Jurkat, Clone E6-1 (cell line): ENCODE measurements at regions not wholly inside any gene's neighbourhood (a gene's known extent, or its start where the extent isn't known, plus 50 kb on each side); places are given as distances from the start of the nearest gene placed in this dataset.

Experiments used
- DNase-seq: peaks from one replicate; pipeline ENCODE4 v3.0.0-alpha.2; 2011; ENCODE audit warnings: low read depth, low spot score
- H3K4me3 ChIP-seq: 2 replicates; pipeline ENCODE4 v1.5.1; 2011; ENCODE audit warnings: mild to moderate bottlenecking, low read length, control low read depth, moderate library complexity

GRCh38 chr18:34159691-34160185 is 65.0 kb downstream of the NOL4 start:
- DNase-seq, result no peak
- no peak overlapping the region for H3K4me3 ChIP-seq

GRCh38 chr18:34158881-34159690 is 65.6 kb downstream of the NOL4 start:
- DNase-seq, result no peak
- H3K4me3 ChIP-seq, result no peak overlapping the region

- DNase-seq, result peak; percentile 10
- no peak overlapping the region for H3K4me3 ChIP-seq
Observed at GRCh38 chr18:34153711-34154110, 71.0 kb downstream of the NOL4 start.

GRCh38 chr18:34131006-34131405 is 93.7 kb downstream of the NOL4 start:
- DNase-seq, result no peak
- no peak overlapping the region for H3K4me3 ChIP-seq

- no peak for DNase-seq
Observed at GRCh38 chr18:34128436-34128835, 96.3 kb downstream of the NOL4 start.

GRCh38 chr18:34126121-34126520 is 98.6 kb downstream of the NOL4 start:
- no peak overlapping the region for H3K4me3 ChIP-seq
- DNase-seq, result no peak

More at GRCh38 chr18:34128436-34128835, 96.3 kb downstream of the NOL4 start:
- H3K4me3 ChIP-seq, result no peak overlapping the region

GRCh38 chr18:34122724-34123334 is 101.9 kb downstream of the NOL4 start:
- peak; percentile 60 for DNase-seq
- no peak overlapping the region for H3K4me3 ChIP-seq

- H3K4me3 ChIP-seq, result no peak overlapping the region
- DNase-seq, result no peak
Observed at GRCh38 chr18:34121200-34121721, 103.5 kb downstream of the NOL4 start.

- DNase-seq, result no peak
- H3K4me3 ChIP-seq, result no peak overlapping the region
Observed at GRCh38 chr18:34120294-34120693, 104.4 kb downstream of the NOL4 start.

GRCh38 chr18:34117319-34117718 is 107.4 kb downstream of the NOL4 start:
- H3K4me3 ChIP-seq, result no peak overlapping the region
- no peak for DNase-seq

- no peak for DNase-seq
- H3K4me3 ChIP-seq, result no peak overlapping the region
Observed at GRCh38 chr18:34115409-34116081, 109.2 kb downstream of the NOL4 start.

GRCh38 chr18:34114996-34115395 is 109.7 kb downstream of the NOL4 start:
- H3K4me3 ChIP-seq, result no peak overlapping the region
- DNase-seq, result no peak

- no peak for DNase-seq
- H3K4me3 ChIP-seq, result no peak overlapping the region
Observed at GRCh38 chr18:34108206-34108605, 116.5 kb downstream of the NOL4 start.

- no peak overlapping the region for H3K4me3 ChIP-seq
- DNase-seq, result no peak
Observed at GRCh38 chr18:34098109-34098508, 126.6 kb downstream of the NOL4 start.

GRCh38 chr18:34097312-34097711 is 127.4 kb downstream of the NOL4 start:
- no peak for DNase-seq
- no peak overlapping the region for H3K4me3 ChIP-seq

- DNase-seq, result no peak
- H3K4me3 ChIP-seq, result no peak overlapping the region
Observed at GRCh38 chr18:34094148-34094547, 130.6 kb downstream of the NOL4 start.

- no peak overlapping the region for H3K4me3 ChIP-seq
- no peak for DNase-seq
Observed at GRCh38 chr18:34092796-34093195, 131.9 kb downstream of the NOL4 start.

GRCh38 chr18:34086370-34086769 is 138.3 kb downstream of the NOL4 start:
- H3K4me3 ChIP-seq, result no peak overlapping the region
- DNase-seq, result no peak

- no peak overlapping the region for H3K4me3 ChIP-seq
- no peak for DNase-seq
Observed at GRCh38 chr18:34085140-34085739, 139.5 kb downstream of the NOL4 start.
